LNCAP (cell line): ENCODE measurements at regions not wholly inside any gene's neighbourhood (a gene's known extent, or its start where the extent isn't known, plus 50 kb on each side); places are given as distances from the start of the nearest gene placed in this dataset.

Experiments used
- CTCF ChIP-seq: fragments of 450-650 bp; IDR thresholded peaks from 2 replicates; pipeline ENCODE4 v1.5.1; 2017; ENCODE audit warnings: mild to moderate bottlenecking

GRCh38 chr18:39574897-39575296 lies 2009.3 kb upstream of the CELF4 start:
- TF ChIP-seq CTCF = no peak

- peak; percentile 44 for TF ChIP-seq CTCF
Measured at GRCh38 chr18:39571511-39571910, 2005.9 kb upstream of the CELF4 start.

GRCh38 chr18:39564716-39565115 lies 1999.1 kb upstream of the CELF4 start:
- no peak for TF ChIP-seq CTCF

- no peak for TF ChIP-seq CTCF
Measured at GRCh38 chr18:39561126-39561525, 1995.5 kb upstream of the CELF4 start.

GRCh38 chr18:39558658-39559057 lies 1993.1 kb upstream of the CELF4 start:
- TF ChIP-seq CTCF = no peak

GRCh38 chr18:39555496-39555895 lies 1989.9 kb upstream of the CELF4 start:
- no peak for TF ChIP-seq CTCF

GRCh38 chr18:39550701-39551100 lies 1985.1 kb upstream of the CELF4 start:
- no peak for TF ChIP-seq CTCF

GRCh38 chr18:39549144-39549543 lies 1983.5 kb upstream of the CELF4 start:
- TF ChIP-seq CTCF = no peak
